ENCODE measurements at regions not wholly inside any gene's neighbourhood (a gene's known extent, or its start where the extent isn't known, plus 50 kb on each side); places are given as distances from the start of the nearest gene placed in this dataset.

- TF ChIP-seq EZH2 (IDR thresholded peaks at IDR 0.05; ENCODE audit: borderline replicate concordance, low read length) (no peak), CTCF (IDR thresholded peaks at IDR 0.05; ENCODE audit: low read length) (no peak)
Observed at GRCh38 chr12:115598871-115599811, 678.4 kb downstream of the MED13L start.

Data from OCI-LY1 (cell line).